GM21825 (cell line): ENCODE measurements at regions not wholly inside any gene's neighbourhood (a gene's known extent, or its start where the extent isn't known, plus 50 kb on each side); places are given as distances from the start of the nearest gene placed in this dataset.
A peak's percentile ranks its signal among the peaks of the same experiment; 100 is the strongest.
"Not testable (repeated sequence)": the region's sequence is repeated elsewhere in the genome, so short reads cannot be mapped to it uniquely, and the experiment has no call there.

Experiments used
- ATAC-seq: cut with Tn5 transposase; IDR thresholded peaks from one replicate; pipeline ENCODE4 v1.9.1; 2021; ENCODE audit warnings: mild to moderate bottlenecking, moderate library complexity; ENCODE audit not compliant: unreplicated experiment

DNA sequence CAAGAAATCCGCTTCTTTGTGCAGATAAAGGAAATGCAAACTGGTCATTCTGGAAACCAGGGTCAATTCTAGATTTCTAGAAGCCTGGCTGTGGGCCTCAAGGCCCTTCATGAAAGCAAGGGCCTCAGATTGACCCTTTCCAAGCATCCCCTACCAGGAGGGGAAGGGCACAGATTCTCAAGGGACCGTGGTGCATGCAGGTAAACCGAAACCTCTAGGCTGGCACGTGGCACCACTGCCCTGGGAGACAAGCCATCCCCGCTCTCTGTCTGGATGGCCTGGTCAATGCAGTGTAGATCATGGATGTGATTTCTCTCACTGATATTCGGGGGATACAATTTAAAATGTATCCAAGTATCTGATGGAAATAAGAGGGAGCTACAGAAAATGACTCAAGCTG lies 69.4 kb downstream of the TOMM20 start:
- no peak for ATAC-seq

- no peak for ATAC-seq
Observed at GRCh38 chr1:235058695-235059094, 69.9 kb downstream of the TOMM20 start.

- no peak for ATAC-seq
Observed at GRCh38 chr1:235057385-235058306, 71.0 kb downstream of the TOMM20 start.

DNA sequence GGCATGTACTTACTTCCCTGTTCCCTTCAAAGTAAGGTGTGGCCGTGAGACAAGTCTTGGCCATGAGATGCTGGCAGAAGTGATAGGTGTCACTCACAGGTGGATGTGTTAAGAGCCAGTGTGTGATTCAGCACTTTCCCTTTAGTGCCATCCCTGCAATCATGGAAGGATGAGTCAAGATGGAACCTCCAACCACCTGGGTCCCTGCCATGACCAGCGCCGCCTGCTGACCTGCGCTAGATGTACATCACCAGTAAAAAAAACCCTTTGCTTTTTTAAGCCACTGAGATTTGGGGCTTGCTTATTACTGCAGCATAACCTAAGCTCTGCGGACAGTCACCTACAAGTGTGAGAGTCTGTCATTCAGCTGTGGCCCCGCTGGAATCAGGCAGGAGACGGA lies 71.7 kb downstream of the TOMM20 start:
- ATAC-seq: no peak

DNA sequence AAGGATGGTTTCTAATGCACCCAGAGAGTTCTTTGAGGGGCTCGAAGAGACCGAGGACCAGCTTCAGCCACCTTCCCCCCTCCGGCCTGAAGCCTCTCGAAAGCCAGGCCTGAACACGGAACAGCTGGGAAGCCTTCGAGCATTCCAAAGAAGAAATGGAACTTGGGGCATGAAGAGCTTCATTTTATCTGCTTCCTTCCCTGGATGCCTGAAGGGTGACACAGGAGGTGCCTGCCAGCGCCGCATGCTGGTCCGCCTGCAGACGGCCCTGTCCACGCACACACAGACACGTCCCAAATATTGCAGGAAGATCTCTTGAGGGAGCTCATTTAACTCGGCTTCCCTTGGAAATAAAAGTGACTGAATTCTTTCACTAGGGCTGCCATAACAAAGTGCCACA lies 73.7 kb downstream of the TOMM20 start:
- no peak for ATAC-seq

GRCh38 chr1:235054466-235054865 lies 74.2 kb downstream of the TOMM20 start:
- no peak for ATAC-seq

DNA sequence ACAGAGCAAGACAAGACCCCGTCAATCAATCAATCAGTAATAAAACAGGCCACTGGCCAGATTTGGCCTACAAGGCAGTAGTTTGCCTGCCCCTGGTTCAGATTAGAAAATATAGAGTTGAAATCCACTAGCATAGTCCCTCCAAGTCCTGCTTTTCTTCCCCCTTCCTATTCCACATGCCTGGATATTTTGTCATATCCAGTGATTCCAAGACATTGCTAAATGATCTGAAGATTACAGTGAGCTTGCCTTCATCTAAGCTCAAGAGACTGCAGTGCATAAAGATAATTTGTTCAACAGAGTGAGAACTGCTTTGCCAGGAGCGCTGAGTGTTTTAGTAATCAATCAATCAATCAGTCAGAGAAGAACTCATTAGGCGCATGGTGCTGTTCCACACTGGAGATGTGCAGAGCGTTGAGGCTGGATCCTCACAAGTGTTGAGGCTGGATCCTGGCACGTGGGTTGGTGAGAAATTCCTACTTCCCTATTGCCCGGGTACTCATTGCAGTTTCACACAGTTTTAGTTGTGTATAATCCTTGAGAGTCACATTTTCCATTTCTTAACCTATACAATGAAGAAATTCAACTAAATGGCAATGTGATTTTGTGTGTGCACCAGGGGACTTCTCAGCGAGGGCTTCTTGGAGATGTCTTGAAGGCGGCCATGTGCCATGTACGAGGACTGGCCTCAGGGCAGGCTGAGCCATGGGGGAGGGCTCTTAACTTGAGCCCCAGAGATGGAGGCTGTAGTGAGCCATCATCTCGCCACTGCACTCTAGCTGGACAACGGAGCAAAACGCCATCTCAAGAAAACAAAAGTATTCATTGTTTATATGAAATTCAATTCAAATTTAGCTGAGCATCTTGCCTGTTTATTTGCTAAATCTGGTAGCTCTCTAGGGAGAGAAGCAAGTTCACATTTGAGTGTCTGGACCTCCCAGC lies 76.3 kb downstream of the TOMM20 start:
- no peak for ATAC-seq

DNA sequence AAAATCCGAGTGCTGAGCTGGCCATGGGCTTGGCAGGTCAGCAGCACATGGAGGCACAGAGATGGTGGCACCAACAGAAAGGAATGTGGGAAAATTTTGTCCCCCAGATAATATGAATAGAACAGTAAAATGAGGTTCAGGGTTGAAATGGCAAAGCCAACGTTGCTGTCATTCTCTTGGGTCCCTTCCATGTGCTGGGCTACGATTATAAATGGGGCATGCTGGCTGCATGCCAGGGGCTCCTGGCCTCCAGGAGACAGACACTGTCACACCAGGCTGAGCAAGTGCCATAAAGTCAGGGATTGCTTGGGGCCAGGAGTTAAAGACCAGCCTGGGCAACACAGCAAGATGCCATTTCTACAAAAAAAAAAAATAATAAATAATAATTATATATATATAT lies 77.1 kb downstream of the TOMM20 start:
- ATAC-seq: no peak

DNA sequence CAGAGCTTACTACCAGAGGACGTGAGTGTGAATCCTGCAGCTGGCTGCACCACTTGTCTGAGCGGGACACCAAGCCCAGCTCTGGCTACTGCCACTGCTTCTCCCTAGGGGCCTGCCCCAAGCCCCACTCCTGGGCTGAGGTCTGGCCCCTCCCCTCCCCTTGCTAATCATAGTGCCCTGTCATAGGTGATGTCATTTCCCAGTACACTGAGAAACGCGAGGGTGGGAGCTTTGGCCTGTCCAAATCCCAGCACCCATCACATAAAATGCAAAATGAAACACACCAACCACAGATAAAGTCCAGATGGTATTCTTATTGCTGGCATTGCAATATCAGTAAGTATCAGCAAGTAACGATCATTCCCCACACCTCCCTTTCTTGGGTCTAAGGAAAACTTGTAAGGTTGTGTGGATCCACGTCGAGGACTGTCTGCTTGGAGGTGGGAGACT lies 77.7 kb downstream of the TOMM20 start:
- ATAC-seq: peak; percentile 34

DNA sequence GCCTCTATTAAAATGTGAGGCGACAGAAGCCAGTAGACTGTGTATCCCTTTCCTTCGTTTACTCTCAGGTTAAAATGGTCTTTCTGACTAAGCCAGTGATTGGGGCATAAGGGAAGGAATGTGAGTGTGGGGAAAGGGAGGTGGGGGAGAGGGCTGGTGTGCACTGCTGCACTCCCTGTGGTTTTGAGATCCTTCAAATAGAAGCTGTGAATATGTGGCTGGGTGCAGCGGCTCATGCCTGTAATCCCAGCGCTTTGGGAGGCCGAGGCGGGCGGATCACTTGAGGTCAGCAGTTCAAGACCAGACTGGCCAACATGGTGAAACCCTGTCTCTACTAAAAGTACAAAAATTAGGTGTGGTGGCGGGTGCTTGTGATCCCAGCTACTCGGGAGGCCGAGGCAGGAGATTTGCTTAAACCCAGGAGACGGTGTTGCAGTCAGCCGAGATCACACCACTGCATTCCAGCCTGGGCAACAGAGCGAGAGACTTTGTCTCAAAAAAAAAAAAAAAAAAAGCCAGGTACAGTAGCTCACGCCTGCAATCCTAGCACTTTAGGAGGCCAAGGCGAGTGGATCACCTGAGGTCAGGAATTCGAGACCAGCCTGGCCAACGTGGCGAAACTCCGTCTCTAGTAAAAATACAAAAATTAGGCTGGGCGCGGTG lies 78.8 kb downstream of the TOMM20 start:
- ATAC-seq: not testable (repeated sequence)

DNA sequence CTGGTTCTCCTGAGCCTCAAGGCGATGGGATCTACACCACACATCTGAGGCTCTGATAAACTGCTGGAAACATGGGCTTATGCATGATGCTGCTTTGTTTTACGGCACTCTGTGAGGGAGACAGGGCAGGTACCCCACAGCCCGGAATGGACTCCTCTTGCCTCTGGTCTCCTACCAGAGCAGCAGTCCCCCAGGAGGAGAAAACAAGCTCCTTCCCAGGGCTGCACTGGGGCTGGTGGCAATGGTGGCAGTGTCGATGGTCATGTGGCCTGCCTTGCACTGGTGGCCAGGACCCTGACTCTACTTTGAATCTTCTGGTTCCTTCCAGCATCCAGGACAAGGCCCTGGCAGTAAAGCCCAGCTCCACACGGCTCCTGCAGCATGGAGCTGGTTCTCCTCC lies 79.4 kb downstream of the TOMM20 start:
- no peak for ATAC-seq

DNA sequence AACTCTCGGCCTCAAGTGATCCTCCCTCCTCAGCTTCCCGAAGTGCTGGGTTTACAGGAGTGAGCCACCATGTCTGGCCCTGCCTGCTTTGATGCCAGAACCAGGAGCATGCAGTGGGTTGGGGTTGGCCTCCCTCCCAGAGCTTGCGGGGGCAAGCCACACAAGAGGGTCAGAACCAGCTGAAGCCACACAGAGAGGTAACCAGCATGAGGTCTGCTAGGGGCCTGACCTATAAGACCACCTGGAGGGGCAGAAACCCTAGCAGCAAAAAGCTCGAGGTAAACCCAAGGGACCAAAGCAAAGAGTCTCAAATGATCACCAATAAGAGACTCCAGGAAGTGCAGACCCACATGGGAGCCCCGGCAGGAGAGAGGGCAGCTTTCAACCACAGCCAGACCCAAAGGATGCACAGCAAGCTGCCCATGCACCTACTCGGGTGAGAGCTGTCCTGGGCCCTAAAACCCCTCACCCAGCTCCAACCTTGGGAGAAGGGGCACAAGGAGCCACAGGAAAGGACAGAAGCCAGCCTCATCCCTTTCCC lies 81.2 kb downstream of the TOMM20 start:
- ATAC-seq: no peak

GRCh38 chr1:235045921-235046601 lies 82.6 kb downstream of the TOMM20 start:
- no peak for ATAC-seq

DNA sequence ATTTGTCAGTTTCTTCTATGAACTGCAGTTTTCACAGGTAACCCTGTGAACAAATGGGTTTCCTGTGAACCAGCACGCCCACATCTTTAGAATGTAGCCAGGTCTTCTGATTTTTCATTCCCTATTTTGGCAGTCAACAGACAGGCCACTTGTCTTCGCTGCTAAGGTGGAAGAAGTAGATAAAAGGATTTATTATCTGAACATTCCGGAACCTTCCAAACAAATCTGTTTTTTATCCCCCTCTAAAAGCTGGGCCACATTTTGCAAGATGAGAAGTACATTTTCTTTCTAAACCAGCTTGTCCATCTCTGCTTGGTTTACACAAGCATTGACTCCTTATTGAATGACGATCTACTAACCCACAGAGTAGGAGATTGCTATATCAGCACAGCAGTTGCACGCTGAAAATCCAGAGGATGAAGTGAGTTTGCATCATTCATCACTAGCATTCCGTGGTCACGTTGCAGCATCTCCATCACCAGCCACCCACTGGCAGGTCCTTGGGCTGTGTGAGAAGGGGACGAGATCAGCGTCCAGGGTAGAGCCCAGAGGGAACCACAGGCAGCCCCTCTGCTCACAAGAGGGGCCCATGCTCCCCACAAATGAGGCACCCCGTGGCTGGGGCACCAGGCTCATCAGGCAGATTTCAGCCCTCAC lies 83.5 kb downstream of the TOMM20 start:
- ATAC-seq: no peak

GRCh38 chr1:235043234-235043633 lies 85.4 kb downstream of the TOMM20 start:
- ATAC-seq: no peak

- ATAC-seq: no peak
Observed at GRCh38 chr1:235038701-235039100, 89.9 kb downstream of the TOMM20 start.

GRCh38 chr1:235035928-235036327 lies 92.7 kb downstream of the TOMM20 start:
- no peak for ATAC-seq

- no peak for ATAC-seq
Observed at GRCh38 chr1:235030919-235031596, 97.6 kb downstream of the TOMM20 start.

GRCh38 chr1:235027862-235028250 lies 100.8 kb downstream of the TOMM20 start:
- no peak for ATAC-seq
